GM18909 (cell line): ENCODE measurements at regions not wholly inside any gene's neighbourhood (a gene's known extent, or its start where the extent isn't known, plus 50 kb on each side); places are given as distances from the start of the nearest gene placed in this dataset.

Source experiments
- ATAC-seq: cut with Tn5 transposase; IDR thresholded peaks from one replicate; pipeline ENCODE4 v1.9.1; 2021; ENCODE audit warnings: mild to moderate bottlenecking; ENCODE audit not compliant: unreplicated experiment, poor library complexity

- ATAC-seq = no peak
Observed at GRCh38 chr14:101370593-101371569, 190.4 kb upstream of the DIO3 start.

DNA sequence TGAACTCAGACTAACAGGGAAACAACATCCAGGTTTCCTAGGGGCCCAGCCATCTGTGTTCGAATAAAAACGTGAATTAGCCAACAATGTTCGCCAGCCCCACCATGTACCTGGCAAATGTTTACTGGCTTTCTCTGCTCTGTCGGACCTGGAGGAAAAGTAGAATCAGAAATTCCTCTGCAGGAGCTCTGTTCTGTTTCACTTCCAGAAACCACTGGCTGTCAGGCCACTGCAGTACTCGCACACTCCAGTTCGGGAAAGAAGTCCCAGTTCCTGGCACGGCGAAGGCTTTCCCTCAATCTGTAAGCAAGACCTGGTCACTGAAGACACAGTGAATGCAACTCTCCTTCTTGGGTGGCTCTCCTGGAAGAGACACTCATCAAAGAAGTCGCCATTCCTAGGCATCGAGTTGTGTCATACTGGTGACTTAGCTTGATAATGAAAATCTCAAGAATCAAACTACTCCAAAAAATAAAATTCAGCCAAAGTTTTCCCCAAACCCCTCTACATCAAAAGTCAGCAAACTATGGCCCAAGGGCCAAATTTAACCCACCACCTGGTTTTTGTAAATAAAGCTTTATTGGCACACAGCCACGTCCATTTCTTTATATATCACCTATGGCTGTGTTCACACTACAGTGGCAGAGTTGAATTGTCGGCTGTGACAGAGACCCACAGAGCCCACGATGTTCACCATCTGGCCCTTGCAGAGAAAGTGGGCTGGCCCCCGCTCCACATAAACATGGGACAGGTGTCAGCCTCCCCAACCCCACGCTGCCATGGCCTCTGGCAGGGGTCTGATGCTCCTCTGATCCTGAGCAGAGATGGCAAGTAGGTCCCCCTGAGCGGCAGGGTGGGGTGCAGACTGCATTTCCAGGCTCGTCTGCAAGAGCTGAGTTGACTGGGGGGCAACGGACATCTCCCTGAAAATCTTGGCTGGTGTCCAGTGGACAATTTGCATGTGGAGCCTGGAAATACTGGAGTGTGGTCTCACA is 189.2 kb upstream of the DIO3 start:
- ATAC-seq = no peak

GRCh38 chr14:101372894-101373620 is 188.2 kb upstream of the DIO3 start:
- ATAC-seq = no peak

DNA sequence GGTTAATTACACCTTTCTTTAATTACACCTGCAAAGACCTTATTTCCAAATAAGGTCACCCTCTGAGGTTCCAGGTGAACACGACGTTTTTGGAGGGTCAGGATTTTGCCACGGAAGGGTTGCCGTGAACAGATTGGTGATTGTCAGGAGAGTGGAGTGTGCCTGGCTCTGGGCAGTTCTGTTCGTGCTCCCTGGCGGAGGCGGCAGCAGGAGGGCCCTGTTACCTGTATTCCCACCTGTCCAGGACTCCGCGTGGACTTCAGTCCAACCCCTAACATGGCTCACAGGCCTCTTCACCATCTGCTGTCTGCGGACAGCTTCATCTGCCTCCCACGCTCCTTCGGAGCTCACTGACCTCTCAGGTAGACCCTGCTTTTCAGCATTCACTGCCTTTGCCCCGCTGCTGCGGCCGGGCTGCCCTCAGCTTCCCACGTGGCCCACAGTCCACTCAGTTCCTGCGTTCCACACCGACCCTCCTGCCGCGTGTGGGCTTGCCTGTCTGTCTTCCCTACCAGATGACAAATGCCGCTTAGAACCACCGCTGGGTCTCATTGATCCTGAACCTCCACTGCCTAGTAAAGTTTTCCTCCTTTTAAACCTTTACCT is 187.5 kb upstream of the DIO3 start:
- no peak for ATAC-seq

- ATAC-seq = no peak
Observed at GRCh38 chr14:101374373-101375338, 186.6 kb upstream of the DIO3 start.

DNA sequence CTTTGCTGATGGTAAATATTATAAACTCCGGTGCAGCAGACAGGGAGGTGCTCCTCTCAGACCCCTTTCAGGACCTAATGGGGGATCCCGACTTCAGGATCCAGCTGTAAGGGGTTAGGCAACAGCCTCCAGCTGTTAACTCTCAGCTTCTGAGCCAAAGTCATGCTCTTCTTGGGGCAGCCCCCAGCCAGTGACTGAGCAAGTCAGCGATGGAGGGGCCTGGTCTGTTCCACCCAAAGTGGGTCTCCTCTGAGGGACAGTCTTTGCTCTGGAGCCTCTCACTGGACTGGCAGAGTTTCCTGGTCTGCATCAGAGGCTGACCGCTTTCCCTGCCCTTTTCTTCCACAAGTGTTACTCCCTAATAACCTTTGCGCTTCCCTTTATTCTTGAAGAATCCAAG is 184.2 kb upstream of the DIO3 start:
- no peak for ATAC-seq

GRCh38 chr14:101379842-101380241 is 181.5 kb upstream of the DIO3 start:
- no peak for ATAC-seq

DNA sequence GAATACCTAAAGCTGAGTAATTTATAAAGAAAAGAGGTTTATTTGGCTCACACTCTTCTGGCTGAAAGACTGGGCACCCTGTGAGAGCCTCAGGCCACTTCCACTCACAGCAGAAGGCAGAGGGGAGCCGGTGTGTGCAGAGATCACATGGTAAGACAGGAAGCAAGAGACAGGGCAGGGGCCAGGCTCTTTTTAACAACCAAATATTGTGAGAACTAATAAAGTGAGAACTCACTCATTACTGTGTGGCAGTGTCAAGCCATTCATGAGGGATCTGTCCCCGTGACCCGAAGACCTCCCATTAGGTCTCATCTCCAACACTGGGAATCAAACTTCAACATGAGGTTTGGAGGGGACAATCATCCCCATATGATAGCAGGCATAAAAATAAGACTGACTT is 180.8 kb upstream of the DIO3 start:
- ATAC-seq = no peak

GRCh38 chr14:101380940-101381339 is 180.4 kb upstream of the DIO3 start:
- ATAC-seq = no peak

DNA sequence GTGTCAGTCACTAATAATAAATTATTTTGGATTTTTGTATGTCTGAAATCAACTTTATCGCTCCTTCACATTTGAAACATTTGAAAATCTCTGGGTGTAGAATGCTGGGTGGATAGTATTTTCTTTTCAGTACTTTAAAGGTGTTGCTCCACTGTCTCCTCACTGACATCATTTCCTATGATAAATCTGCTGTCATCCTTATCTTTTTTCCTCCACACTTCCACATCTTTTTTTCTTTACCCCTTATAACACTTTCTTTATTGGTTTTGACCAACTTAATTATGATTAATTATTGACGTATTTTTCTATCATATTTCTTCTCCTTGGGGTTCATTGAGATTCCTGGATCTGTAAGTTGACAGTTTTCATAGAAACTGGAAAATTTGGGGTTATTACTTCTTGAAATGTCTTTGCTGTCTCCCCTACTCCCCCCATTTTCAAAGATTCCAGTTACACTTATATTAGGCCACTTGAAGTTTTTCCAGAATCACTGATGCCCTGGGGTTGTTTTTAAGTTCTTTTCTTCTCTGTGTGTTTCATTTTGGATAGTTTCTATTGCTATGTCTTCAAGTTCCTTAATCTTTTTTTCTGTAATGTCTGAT is 177.5 kb upstream of the DIO3 start:
- ATAC-seq = no peak

- no peak for ATAC-seq
Observed at GRCh38 chr14:101394374-101394773, 166.9 kb upstream of the DIO3 start.

DNA sequence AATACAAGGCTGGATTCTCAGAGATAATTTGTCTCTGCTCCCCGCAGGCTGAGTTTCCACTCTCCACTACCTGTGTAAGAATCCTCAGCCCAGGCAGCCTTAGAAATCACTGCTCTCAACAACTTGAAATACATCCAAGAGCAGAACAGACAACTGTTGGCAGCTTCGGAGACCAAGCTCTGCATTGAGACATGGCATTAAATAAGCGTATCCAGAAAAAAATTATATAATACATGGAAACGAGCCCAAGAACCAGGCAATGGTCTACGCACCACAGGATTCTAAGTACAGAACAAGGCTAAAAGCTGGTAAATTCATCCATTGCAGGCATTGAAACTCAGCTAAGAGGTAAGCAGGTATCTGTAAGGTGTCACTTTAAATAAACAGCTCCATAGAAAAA is 165.5 kb upstream of the DIO3 start:
- ATAC-seq = no peak

DNA sequence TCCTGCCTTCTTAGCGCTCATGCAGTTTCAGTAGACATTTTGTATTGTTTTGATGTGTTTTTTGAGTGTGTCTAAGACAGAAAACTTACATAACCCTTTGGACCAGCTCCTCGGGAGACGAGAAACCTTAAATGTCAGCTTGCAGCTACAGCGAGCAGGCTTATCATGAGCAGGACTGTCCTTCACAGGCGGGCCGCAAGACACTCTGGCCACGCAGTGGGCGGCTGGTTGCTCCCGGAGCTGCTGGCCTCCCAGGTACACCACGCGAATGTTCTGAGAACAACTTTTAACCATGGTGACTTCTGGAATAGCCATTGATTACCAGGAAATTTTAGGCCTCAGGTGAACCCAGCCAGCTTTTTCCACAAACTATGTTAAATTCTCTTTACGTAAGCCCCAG is 164.1 kb upstream of the DIO3 start:
- ATAC-seq = no peak

- no peak for ATAC-seq
Observed at GRCh38 chr14:101398011-101398410, 163.3 kb upstream of the DIO3 start.

- no peak for ATAC-seq
Observed at GRCh38 chr14:101399737-101400517, 161.4 kb upstream of the DIO3 start.

GRCh38 chr14:101400830-101401229 is 160.5 kb upstream of the DIO3 start:
- ATAC-seq = no peak

DNA sequence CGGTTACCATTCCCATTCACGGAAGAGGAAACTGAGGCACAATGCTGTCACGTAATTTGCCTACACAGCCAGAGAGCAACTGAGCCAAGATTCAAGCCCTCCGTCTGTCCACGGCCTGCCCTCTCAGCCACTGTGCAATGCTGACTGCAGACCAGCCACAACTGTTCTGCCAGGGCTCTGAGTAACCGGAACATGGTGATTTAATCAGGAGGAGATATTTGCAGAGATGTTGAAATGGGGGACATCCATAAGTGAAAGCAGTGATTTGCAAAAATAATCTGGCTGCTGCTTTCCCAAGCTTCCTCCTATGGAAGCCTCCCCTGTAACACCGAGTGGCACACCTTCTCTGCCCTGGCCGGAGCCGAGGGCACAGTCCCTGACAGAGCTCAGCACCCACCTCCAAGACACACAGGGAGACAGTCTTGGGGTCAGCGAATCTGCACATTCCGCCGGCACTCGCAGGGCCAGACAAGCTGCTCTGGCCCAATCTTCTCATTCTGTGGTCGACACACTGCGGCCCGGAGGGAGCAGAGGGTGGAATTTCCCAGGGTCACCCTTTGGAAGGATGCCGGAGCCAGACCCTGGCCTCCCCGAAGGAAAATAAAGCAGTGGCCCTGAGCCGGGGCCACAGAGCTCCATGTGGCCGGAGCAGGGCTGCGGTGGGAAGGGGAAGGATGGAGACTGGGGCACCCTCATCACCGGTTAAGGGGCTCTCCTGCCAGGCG is 158.2 kb upstream of the DIO3 start:
- ATAC-seq = no peak
